HepG2 (cell line): ENCODE measurements at regions not wholly inside any gene's neighbourhood (a gene's known extent, or its start where the extent isn't known, plus 50 kb on each side); places are given as distances from the start of the nearest gene placed in this dataset.

ENCODE experiments used
- NFAT5 ChIP-seq: sonication (generic); formaldehyde crosslinking; IDR thresholded peaks from 2 replicates; pipeline ENCODE4 v1.4.0; 2020; ENCODE audit warnings: missing genetic modification reagents
- POLR2A ChIP-seq, 2 experiments: IDR thresholded peaks; 2 replicates each; pipeline ENCODE4 v1.6.1; 2011; ENCODE audit warnings: low read depth in 2 of 2, low read length in 2 of 2, mild to moderate bottlenecking in 1 of 2, moderate library complexity in 1 of 2; ENCODE audit not compliant: insufficient read depth in 1 of 2
- RFX1 ChIP-seq: fragments of 450-650 bp; IDR thresholded peaks from 2 replicates; pipeline ENCODE4 v1.6.1; 2017
- ZNF660 ChIP-seq: sonication (generic); formaldehyde crosslinking; IDR thresholded peaks from 2 replicates; pipeline ENCODE4 v1.5.1; 2020; ENCODE audit warnings: mild to moderate bottlenecking, low read depth, missing genetic modification reagents, borderline replicate concordance
- ZNF841 ChIP-seq: sonication (generic); formaldehyde crosslinking; IDR thresholded peaks from 2 replicates; pipeline ENCODE4 v1.8.1; 2023; ENCODE audit warnings: missing genetic modification reagents, borderline replicate concordance
- TF ChIP-seq, protein P1 (sequence below), 2 experiments: sonication (generic) in 1 of 2; formaldehyde crosslinking in 1 of 2; IDR thresholded peaks; 2 replicates each; pipeline versions ENCODE4 v1.4.0 to v1.6.1; 2016 to 2020; ENCODE audit warnings: borderline replicate concordance in 1 of 2, low read depth in 1 of 2, mild to moderate bottlenecking in 1 of 2, missing genetic modification reagents in 1 of 2
- TF ChIP-seq, protein P2 (sequence below): sonication (generic); formaldehyde crosslinking; IDR thresholded peaks from 2 replicates; pipeline ENCODE4 v1.5.0; 2020; ENCODE audit warnings: mild to moderate bottlenecking, missing genetic modification reagents, moderate library complexity
- TF ChIP-seq, protein P3 (sequence below): sonication (generic); formaldehyde crosslinking; IDR thresholded peaks from 2 replicates; pipeline ENCODE4 v1.4.0; 2020; ENCODE audit warnings: missing genetic modification reagents

GRCh38 chr5:133783481-133783880 lies 171.1 kb upstream of the FSTL4 start:
- TF ChIP-seq, protein P1, sequence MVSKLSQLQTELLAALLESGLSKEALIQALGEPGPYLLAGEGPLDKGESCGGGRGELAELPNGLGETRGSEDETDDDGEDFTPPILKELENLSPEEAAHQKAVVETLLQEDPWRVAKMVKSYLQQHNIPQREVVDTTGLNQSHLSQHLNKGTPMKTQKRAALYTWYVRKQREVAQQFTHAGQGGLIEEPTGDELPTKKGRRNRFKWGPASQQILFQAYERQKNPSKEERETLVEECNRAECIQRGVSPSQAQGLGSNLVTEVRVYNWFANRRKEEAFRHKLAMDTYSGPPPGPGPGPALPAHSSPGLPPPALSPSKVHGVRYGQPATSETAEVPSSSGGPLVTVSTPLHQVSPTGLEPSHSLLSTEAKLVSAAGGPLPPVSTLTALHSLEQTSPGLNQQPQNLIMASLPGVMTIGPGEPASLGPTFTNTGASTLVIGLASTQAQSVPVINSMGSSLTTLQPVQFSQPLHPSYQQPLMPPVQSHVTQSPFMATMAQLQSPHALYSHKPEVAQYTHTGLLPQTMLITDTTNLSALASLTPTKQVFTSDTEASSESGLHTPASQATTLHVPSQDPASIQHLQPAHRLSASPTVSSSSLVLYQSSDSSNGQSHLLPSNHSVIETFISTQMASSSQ (IDR thresholded peaks at IDR 0.05; ENCODE audit: low read depth): no peak
- TF ChIP-seq, protein P1 (CRISPR knock-in tag; IDR thresholded peaks at IDR 0.05; ENCODE audit: borderline replicate concordance): no peak
- TF ChIP-seq RFX1: no peak
- no peak for TF ChIP-seq NFAT5
- TF ChIP-seq, protein P2, sequence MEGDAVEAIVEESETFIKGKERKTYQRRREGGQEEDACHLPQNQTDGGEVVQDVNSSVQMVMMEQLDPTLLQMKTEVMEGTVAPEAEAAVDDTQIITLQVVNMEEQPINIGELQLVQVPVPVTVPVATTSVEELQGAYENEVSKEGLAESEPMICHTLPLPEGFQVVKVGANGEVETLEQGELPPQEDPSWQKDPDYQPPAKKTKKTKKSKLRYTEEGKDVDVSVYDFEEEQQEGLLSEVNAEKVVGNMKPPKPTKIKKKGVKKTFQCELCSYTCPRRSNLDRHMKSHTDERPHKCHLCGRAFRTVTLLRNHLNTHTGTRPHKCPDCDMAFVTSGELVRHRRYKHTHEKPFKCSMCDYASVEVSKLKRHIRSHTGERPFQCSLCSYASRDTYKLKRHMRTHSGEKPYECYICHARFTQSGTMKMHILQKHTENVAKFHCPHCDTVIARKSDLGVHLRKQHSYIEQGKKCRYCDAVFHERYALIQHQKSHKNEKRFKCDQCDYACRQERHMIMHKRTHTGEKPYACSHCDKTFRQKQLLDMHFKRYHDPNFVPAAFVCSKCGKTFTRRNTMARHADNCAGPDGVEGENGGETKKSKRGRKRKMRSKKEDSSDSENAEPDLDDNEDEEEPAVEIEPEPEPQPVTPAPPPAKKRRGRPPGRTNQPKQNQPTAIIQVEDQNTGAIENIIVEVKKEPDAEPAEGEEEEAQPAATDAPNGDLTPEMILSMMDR: no peak
- TF ChIP-seq, protein P3, sequence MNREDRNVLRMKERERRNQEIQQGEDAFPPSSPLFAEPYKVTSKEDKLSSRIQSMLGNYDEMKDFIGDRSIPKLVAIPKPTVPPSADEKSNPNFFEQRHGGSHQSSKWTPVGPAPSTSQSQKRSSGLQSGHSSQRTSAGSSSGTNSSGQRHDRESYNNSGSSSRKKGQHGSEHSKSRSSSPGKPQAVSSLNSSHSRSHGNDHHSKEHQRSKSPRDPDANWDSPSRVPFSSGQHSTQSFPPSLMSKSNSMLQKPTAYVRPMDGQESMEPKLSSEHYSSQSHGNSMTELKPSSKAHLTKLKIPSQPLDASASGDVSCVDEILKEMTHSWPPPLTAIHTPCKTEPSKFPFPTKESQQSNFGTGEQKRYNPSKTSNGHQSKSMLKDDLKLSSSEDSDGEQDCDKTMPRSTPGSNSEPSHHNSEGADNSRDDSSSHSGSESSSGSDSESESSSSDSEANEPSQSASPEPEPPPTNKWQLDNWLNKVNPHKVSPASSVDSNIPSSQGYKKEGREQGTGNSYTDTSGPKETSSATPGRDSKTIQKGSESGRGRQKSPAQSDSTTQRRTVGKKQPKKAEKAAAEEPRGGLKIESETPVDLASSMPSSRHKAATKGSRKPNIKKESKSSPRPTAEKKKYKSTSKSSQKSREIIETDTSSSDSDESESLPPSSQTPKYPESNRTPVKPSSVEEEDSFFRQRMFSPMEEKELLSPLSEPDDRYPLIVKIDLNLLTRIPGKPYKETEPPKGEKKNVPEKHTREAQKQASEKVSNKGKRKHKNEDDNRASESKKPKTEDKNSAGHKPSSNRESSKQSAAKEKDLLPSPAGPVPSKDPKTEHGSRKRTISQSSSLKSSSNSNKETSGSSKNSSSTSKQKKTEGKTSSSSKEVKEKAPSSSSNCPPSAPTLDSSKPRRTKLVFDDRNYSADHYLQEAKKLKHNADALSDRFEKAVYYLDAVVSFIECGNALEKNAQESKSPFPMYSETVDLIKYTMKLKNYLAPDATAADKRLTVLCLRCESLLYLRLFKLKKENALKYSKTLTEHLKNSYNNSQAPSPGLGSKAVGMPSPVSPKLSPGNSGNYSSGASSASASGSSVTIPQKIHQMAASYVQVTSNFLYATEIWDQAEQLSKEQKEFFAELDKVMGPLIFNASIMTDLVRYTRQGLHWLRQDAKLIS (CRISPR knock-in tag): no peak
- no peak for TF ChIP-seq ZNF660 (CRISPR knock-in tag)
- no peak for TF ChIP-seq POLR2A (IDR thresholded peaks at IDR 0.05; ENCODE audit: insufficient read depth in 1 of 2, low read depth in 2 of 2, low read length in 2 of 2)
- TF ChIP-seq ZNF841 (CRISPR knock-in tag): no peak
